SK-N-SH treated with all-trans-retinoic acid at 6 μM for 48 hours (cell line): ENCODE measurements at regions not wholly inside any gene's neighbourhood (a gene's known extent, or its start where the extent isn't known, plus 50 kb on each side); places are given as distances from the start of the nearest gene placed in this dataset.

Experiments
- ARNTL ChIP-seq: fragments of 450-650 bp; formaldehyde crosslinking; IDR thresholded peaks from 2 replicates; pipeline ENCODE4 v1.5.0; 2020; ENCODE audit warnings: low read depth, mild to moderate bottlenecking, moderate library complexity, borderline replicate concordance
- PPARA ChIP-seq: fragments of 250-450 bp; sonication (Bioruptor Pico); IDR thresholded peaks from 2 replicates; pipeline ENCODE4 v1.5.0; 2020; ENCODE audit warnings: mild to moderate bottlenecking, borderline replicate concordance
- TF ChIP-seq, protein P1 (sequence below): fragments of 250-450 bp; sonication (Bioruptor Pico); IDR thresholded peaks from 2 replicates; pipeline ENCODE4 v1.8.0; 2021; ENCODE audit warnings: low read depth, mild to moderate bottlenecking, moderate library complexity, borderline replicate concordance

DNA sequence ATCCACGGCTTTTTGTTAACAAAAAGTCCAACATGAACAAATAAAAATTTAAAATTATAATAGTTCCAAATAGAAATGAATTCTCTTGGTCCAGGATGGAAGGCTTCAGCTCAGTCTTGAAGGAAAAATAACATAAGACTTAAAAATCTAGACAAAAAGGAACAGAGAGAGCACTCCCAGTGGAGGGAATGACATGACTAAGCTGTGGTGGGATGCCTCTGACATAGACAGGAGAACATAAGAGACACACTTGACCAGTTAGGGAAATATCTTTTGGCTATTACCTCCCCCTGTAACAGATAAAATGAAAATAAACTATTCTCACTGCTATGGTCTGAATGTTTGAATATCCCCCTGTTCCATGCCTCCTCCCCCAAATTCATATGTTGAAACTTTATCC is 106.8 kb downstream of the BBS10 start:
- TF ChIP-seq ARNTL (CRISPR knock-in tag) (no peak), PPARA (CRISPR knock-in tag) (no peak)
- TF ChIP-seq, protein P1, sequence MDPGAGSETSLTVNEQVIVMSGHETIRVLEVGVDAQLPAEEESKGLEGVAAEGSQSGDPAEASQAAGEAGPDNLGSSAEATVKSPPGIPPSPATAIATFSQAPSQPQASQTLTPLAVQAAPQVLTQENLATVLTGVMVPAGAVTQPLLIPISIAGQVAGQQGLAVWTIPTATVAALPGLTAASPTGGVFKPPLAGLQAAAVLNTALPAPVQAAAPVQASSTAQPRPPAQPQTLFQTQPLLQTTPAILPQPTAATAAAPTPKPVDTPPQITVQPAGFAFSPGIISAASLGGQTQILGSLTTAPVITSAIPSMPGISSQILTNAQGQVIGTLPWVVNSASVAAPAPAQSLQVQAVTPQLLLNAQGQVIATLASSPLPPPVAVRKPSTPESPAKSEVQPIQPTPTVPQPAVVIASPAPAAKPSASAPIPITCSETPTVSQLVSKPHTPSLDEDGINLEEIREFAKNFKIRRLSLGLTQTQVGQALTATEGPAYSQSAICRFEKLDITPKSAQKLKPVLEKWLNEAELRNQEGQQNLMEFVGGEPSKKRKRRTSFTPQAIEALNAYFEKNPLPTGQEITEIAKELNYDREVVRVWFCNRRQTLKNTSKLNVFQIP (CRISPR knock-in tag): no peak
